Endothelial cell of umbilical vein (primary cell): ENCODE measurements at regions not wholly inside any gene's neighbourhood (a gene's known extent, or its start where the extent isn't known, plus 50 kb on each side); places are given as distances from the start of the nearest gene placed in this dataset.
"Not testable (repeated sequence)": the region's sequence is repeated elsewhere in the genome, so short reads cannot be mapped to it uniquely, and the experiment has no call there.

ENCODE experiments used
- BruUV-seq: library from RNA; stranded (reverse); fragments of 400-500 nt; replicated peaks from 2 replicates; lab custom pipeline; 2021; lab: Mats Ljungman, UMichigan
- CTCF ChIA-PET: fragments of 300-600, 350-600 bp; sonication (Branson Sonifier 250); formaldehyde crosslinking; loops from one replicate; lab custom pipeline; 2021; ENCODE audit warnings: antibody characterized with exemption, inconsistent platforms; lab: Charles Lee
- POLR2A ChIA-PET: fragments of 300-600, 350-600 bp; sonication (Branson Sonifier 250); formaldehyde crosslinking; loops from one replicate; lab custom pipeline; 2021; ENCODE audit warnings: antibody characterized with exemption, inconsistent platforms; lab: Charles Lee
- DNase-seq: peaks from one replicate; pipeline ENCODE4 v3.0.0-alpha.2; 2011; ENCODE audit warnings: low read depth, low spot score
- FAIRE-seq: peaks from 2 replicates; lab custom pipeline; 2011; peaks lifted over from hg19 to GRCh38; lab: Jason Lieb, UNC
- H2AFZ ChIP-seq: 2 replicates; pipeline ENCODE4 v1.6.0; 2012; ENCODE audit warnings: low read depth, low read length, control low read depth, inconsistent platforms
- H3K27ac ChIP-seq: 2 replicates; pipeline ENCODE4 v1.5.1; 2011; ENCODE audit warnings: low read depth, mild to moderate bottlenecking, control low read depth, low read length, moderate library complexity; ENCODE audit not compliant: insufficient read depth
- H3K27me3 ChIP-seq, 2 experiments: 2 replicates each; pipeline versions ENCODE4 v1.6.0 to v1.6.1; 2011; ENCODE audit warnings: low read length in 2 of 2, mixed read lengths in 1 of 2; ENCODE audit not compliant: control insufficient read depth in 2 of 2, insufficient read depth in 2 of 2
- H3K36me3 ChIP-seq, 2 experiments: 2 replicates in 1 of 2; 3 replicates in 1 of 2; pipeline ENCODE4 v1.5.1; 2011; ENCODE audit warnings: low read length in 2 of 2, mild to moderate bottlenecking in 1 of 2, moderate library complexity in 1 of 2; ENCODE audit not compliant: control insufficient read depth in 2 of 2, insufficient read depth in 2 of 2; ENCODE audit errors: extremely low read depth in 1 of 2
- H3K4me1 ChIP-seq: 3 replicates; pipeline ENCODE4 v1.5.1; 2011; ENCODE audit warnings: mild to moderate bottlenecking, low read length; ENCODE audit not compliant: control insufficient read depth, insufficient read depth; ENCODE audit errors: extremely low read depth
- H3K4me2 ChIP-seq: 2 replicates; pipeline ENCODE4 v1.6.1; 2011; ENCODE audit warnings: low read length, control low read depth, mixed read lengths; ENCODE audit not compliant: insufficient read depth
- H3K4me3 ChIP-seq, 3 experiments: fragments of 200-600 bp in 1 of 3; sonication (generic), shearing (Covaris generic) in 1 of 3; replicated peaks in 1 of 3; 2 replicates each; pipeline ENCODE4 v1.5.1; 2011 to 2016; ENCODE audit warnings: control low read depth in 3 of 3, low read length in 3 of 3, mild to moderate bottlenecking in 2 of 3, inconsistent platforms in 1 of 3, low read depth in 1 of 3, moderate library complexity in 1 of 3; ENCODE audit not compliant: insufficient read depth in 1 of 3
- H3K79me2 ChIP-seq: 2 replicates; pipeline ENCODE4 v1.6.0; 2012; ENCODE audit warnings: low read length, inconsistent platforms; ENCODE audit not compliant: control insufficient read depth, insufficient read depth
- H3K9ac ChIP-seq: replicated peaks from 2 replicates; pipeline ENCODE3; 2011; ENCODE audit warnings: low read length, control low read depth; ENCODE audit not compliant: insufficient read depth; ENCODE audit errors: extremely low read depth
- H3K9me1 ChIP-seq: replicated peaks from 3 replicates; pipeline ENCODE4 v1.6.0; 2011; ENCODE audit warnings: mild to moderate bottlenecking, low read length; ENCODE audit not compliant: control insufficient read depth, insufficient read depth; ENCODE audit errors: extremely low read depth
- H3K9me3 ChIP-seq: replicated peaks from 2 replicates; pipeline ENCODE4 v1.5.1; 2012; ENCODE audit warnings: low read length, inconsistent platforms; ENCODE audit not compliant: control insufficient read depth, insufficient read depth
- H4K20me1 ChIP-seq: replicated peaks from 2 replicates; pipeline ENCODE3; 2011; ENCODE audit warnings: mild to moderate bottlenecking, low read length; ENCODE audit not compliant: control insufficient read depth, insufficient read depth; ENCODE audit errors: extremely low read depth
- EZH2 ChIP-seq: IDR thresholded peaks from 2 replicates; pipeline ENCODE4 v1.6.1; 2012; ENCODE audit warnings: borderline replicate concordance, low read depth, mild to moderate bottlenecking, moderate library complexity, low read length, inconsistent platforms; ENCODE audit not compliant: severe bottlenecking
- FOS ChIP-seq: IDR thresholded peaks from 2 replicates; pipeline ENCODE4 v1.6.1; 2011; ENCODE audit warnings: mild to moderate bottlenecking, low read length, moderate library complexity, borderline replicate concordance; ENCODE audit not compliant: insufficient read depth
- GATA2 ChIP-seq: IDR thresholded peaks from 2 replicates; pipeline ENCODE4 v1.7.0; 2011; ENCODE audit warnings: low read depth, mild to moderate bottlenecking, moderate library complexity, mixed read lengths, low read length; ENCODE audit not compliant: insufficient read length, insufficient read depth
- JUN ChIP-seq: IDR thresholded peaks from 2 replicates; pipeline ENCODE4 v1.6.1; 2011; ENCODE audit warnings: borderline replicate concordance, low read depth; ENCODE audit not compliant: insufficient read length, insufficient read depth
- MYC ChIP-seq: IDR thresholded peaks from one replicate; pipeline ENCODE4 v1.6.1; 2011; ENCODE audit warnings: mild to moderate bottlenecking, low read depth, low read length
- POLR2A ChIP-seq: IDR thresholded peaks from 2 replicates; pipeline ENCODE4 v1.6.1; 2012; ENCODE audit warnings: low read depth, mild to moderate bottlenecking, control low read depth, low read length
- POLR2AphosphoS5 ChIP-seq: IDR thresholded peaks from 2 replicates; pipeline ENCODE4 v1.6.1; 2012; ENCODE audit warnings: low read depth, mild to moderate bottlenecking, control low read depth, low read length, moderate library complexity; ENCODE audit not compliant: insufficient read depth
- dilution Hi-C: fragments of 300-500 bp; cut with MboI; formaldehyde crosslinking; loops from one replicate; pipeline ENCODE4 v1.15.0; 2019; ENCODE audit warnings: low sequenced_read_pairs; ENCODE audit not compliant: extremely low pct_ligation_motif_present
- intact Hi-C: fragments of 100-400 bp; cut with micrococcal nuclease; formaldehyde crosslinking; loops from one replicate; pipeline ENCODE4 v1.10.0; 2022
- TF ChIP-seq, protein P1 (sequence below): IDR thresholded peaks from 2 replicates; pipeline ENCODE4 v1.6.1; 2011; ENCODE audit not compliant: insufficient read depth, insufficient read length
- TF ChIP-seq, protein P2 (sequence below), 2 donors: IDR thresholded peaks; 1 replicate in 1 of 2; 2 replicates in 1 of 2; pipeline ENCODE4 v1.5.1; 2011; ENCODE audit warnings: low read length in 2 of 2, mild to moderate bottlenecking in 2 of 2, moderate library complexity in 2 of 2, control low read depth in 1 of 2, inconsistent platforms in 1 of 2, low read depth in 1 of 2; ENCODE audit not compliant: insufficient read depth in 1 of 2; ENCODE audit errors: extremely low read depth in 1 of 2

DNA sequence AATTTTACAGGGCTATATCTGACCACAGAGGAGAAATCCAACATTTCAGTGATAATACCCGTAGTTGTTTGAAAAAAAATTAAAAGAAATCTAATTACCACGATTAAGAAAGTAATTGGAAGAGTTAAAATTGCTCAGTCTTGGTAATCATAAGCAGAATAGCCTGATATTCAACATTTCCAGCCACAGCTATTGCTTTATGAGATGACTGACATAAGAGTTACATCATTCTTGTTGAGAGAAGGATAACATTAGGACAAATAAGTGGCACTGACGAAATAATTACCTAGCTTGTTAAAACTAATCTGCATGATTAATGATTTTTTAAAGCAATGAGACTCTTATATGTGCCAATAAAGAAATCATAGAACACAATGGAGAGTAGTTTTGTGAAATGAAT lies 825.0 kb upstream of the GBE1 start:
- dilution Hi-C loops (no loop called here), intact Hi-C loops (no loop called here)
- no peak for FAIRE-seq

DNA sequence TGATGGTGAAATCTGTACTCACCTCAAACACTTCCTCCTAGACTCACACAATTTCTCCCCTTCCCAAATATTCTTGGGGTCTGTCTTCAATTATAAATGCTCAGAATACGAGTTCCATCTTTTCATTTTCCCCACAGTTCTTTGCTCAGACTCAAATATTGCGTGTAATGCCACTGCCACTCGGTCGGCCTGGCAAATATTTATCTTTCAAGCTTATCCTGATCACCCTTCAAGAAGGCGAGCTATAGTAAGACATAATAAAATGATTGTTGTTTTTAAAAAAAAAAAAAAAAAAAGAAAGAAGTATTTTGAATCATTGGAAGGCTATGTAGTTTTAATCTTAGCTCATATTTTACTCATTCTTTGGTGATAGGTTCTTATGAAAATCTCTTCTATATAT lies 824.6 kb upstream of the GBE1 start:
- H3K79me2 ChIP-seq, POLR2A ChIA-PET, H3K27me3 ChIP-seq, H3K4me2 ChIP-seq, H3K9me1 ChIP-seq, CTCF ChIA-PET, H3K36me3 ChIP-seq, H2AFZ ChIP-seq, H4K20me1 ChIP-seq, dilution Hi-C loops, DNase-seq, H3K27ac ChIP-seq, H3K9ac ChIP-seq, BruUV-seq, H3K4me1 ChIP-seq, H3K9me3 ChIP-seq, FAIRE-seq, H3K4me3 ChIP-seq, intact Hi-C loops: not testable (repeated sequence)

More for the DNA sequence above, 825.0 kb upstream of the GBE1 start:
- Histone ChIP-seq H3K4me1 (no peaks in the 10 kb centered on the region), H3K9ac (no peak overlapping the region), H3K9me1 (no peaks in the 10 kb centered on the region), H3K4me2 (no peak overlapping the region), H3K27ac (no peak overlapping the region), H4K20me1 (no peaks in the 10 kb centered on the region), H3K27me3 (no peaks in the 10 kb centered on the region), H2AFZ (no peak overlapping the region), H3K79me2 (no peaks in the 10 kb centered on the region), H3K36me3 (no peaks in the 10 kb centered on the region), H3K9me3 (no peaks in the 10 kb centered on the region), H3K4me3 (no peak overlapping the region)
- ChIA-PET CTCF (no interaction called here), POLR2A (no interaction called here)
- no peak for TF ChIP-seq GATA2
- no peak for TF ChIP-seq EZH2
- TF ChIP-seq, protein P1, sequence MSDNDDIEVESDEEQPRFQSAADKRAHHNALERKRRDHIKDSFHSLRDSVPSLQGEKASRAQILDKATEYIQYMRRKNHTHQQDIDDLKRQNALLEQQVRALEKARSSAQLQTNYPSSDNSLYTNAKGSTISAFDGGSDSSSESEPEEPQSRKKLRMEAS: no peak
- TF ChIP-seq MYC: no peak
- TF ChIP-seq, protein P2, sequence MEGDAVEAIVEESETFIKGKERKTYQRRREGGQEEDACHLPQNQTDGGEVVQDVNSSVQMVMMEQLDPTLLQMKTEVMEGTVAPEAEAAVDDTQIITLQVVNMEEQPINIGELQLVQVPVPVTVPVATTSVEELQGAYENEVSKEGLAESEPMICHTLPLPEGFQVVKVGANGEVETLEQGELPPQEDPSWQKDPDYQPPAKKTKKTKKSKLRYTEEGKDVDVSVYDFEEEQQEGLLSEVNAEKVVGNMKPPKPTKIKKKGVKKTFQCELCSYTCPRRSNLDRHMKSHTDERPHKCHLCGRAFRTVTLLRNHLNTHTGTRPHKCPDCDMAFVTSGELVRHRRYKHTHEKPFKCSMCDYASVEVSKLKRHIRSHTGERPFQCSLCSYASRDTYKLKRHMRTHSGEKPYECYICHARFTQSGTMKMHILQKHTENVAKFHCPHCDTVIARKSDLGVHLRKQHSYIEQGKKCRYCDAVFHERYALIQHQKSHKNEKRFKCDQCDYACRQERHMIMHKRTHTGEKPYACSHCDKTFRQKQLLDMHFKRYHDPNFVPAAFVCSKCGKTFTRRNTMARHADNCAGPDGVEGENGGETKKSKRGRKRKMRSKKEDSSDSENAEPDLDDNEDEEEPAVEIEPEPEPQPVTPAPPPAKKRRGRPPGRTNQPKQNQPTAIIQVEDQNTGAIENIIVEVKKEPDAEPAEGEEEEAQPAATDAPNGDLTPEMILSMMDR (IDR thresholded peaks at IDR 0.05; ENCODE audit: extremely low read depth in 1 of 2, insufficient read depth in 1 of 2, low read depth in 1 of 2, low read length in 2 of 2): no peak
- TF ChIP-seq POLR2A: no peak
- TF ChIP-seq JUN: no peak
- TF ChIP-seq FOS: no peak
- TF ChIP-seq POLR2AphosphoS5: no peak
- no peak for DNase-seq
- BruUV-seq: no TSS peak

DNA sequence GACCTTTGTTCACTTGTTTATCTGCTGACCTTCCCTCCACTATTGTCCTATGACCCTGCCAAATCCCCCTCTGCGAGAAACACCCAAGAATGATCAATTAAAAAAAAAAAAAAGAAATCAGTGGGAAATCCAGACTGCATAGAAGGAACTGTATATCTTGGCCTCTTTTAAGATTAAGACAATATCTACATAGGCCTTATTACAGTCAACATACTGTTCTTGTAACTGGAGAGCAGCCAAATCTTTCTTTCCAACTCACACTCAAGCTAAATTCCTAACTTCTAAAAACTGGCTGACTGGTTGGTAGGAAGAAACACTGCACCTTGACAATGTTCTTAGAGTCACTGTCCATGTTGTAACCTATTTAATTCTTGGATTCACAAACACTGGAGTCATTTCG lies 824.1 kb upstream of the GBE1 start:
- FAIRE-seq, H3K4me3 ChIP-seq, H3K27ac ChIP-seq, H3K9me3 ChIP-seq, H3K9ac ChIP-seq, H3K9me1 ChIP-seq, H3K36me3 ChIP-seq, POLR2A ChIA-PET, H3K79me2 ChIP-seq, dilution Hi-C loops, intact Hi-C loops, H2AFZ ChIP-seq, H4K20me1 ChIP-seq, H3K4me1 ChIP-seq, H3K4me2 ChIP-seq, DNase-seq, CTCF ChIA-PET, H3K27me3 ChIP-seq, BruUV-seq: not testable (repeated sequence)
